ENCODE measurements at regions not wholly inside any gene's neighbourhood (a gene's known extent, or its start where the extent isn't known, plus 50 kb on each side); places are given as distances from the start of the nearest gene placed in this dataset.

GRCh38 chr7:92910976-92911375 is 74.6 kb upstream of the CDK6 start:
- FAIRE-seq (no peak), DNase-seq (no peak)
- intact Hi-C loops (cut with DNase I) = no loop called here

GRCh38 chr7:92909686-92910475 is 73.5 kb upstream of the CDK6 start:
- Histone ChIP-seq H3K27me3 (ENCODE audit: control insufficient read depth, insufficient read depth, low read length) (no peaks in the 10 kb centered on the region), H3K9ac (ENCODE audit: low read length in 3 of 3) (no peak overlapping the region), H3K9me3 (ENCODE audit: control insufficient read depth in 2 of 3, insufficient read depth in 1 of 3, low read length in 3 of 3) (no peaks in the 10 kb centered on the region), H3K27ac (ENCODE audit: low read depth in 2 of 2, low read length in 2 of 2) (no peak overlapping the region), H3K4me3 (ENCODE audit: low read length in 3 of 3) (no peak overlapping the region), H3K4me1 (ENCODE audit: control insufficient read depth in 2 of 3, insufficient read depth in 2 of 3, low read depth in 1 of 3, low read length in 3 of 3) (no peaks in the 10 kb centered on the region), H3K36me3 (ENCODE audit: control insufficient read depth in 2 of 3, insufficient read depth in 3 of 3, low read length in 3 of 3) (no peaks in the 10 kb centered on the region)
- intact Hi-C loops (cut with DNase I) = no loop called here
- FAIRE-seq (no peak), DNase-seq (no peak)
- no peak for TF ChIP-seq CTCF (IDR thresholded peaks at IDR 0.05; ENCODE audit: borderline replicate concordance, extremely low read depth, insufficient read depth)

More at GRCh38 chr7:92910976-92911375, 74.6 kb upstream of the CDK6 start:
- Histone ChIP-seq H3K4me3 (ENCODE audit: low read length in 3 of 3) (no peak overlapping the region), H3K27me3 (ENCODE audit: control insufficient read depth, insufficient read depth, low read length) (no peaks in the 10 kb centered on the region), H3K9me3 (ENCODE audit: control insufficient read depth in 2 of 3, insufficient read depth in 1 of 3, low read length in 3 of 3) (no peaks in the 10 kb centered on the region), H3K4me1 (ENCODE audit: control insufficient read depth in 2 of 3, insufficient read depth in 2 of 3, low read depth in 1 of 3, low read length in 3 of 3) (no peaks in the 10 kb centered on the region), H3K9ac (ENCODE audit: low read length in 3 of 3) (no peak overlapping the region), H3K36me3 (ENCODE audit: control insufficient read depth in 2 of 3, insufficient read depth in 3 of 3, low read length in 3 of 3) (no peaks in the 10 kb centered on the region), H3K27ac (ENCODE audit: low read depth in 2 of 2, low read length in 2 of 2) (no peak overlapping the region)
- no peak for TF ChIP-seq CTCF (IDR thresholded peaks at IDR 0.05; ENCODE audit: borderline replicate concordance, extremely low read depth, insufficient read depth)

- Histone ChIP-seq H3K9ac (ENCODE audit: low read length in 3 of 3) (no peak overlapping the region), H3K4me1 (ENCODE audit: control insufficient read depth in 2 of 3, insufficient read depth in 2 of 3, low read depth in 1 of 3, low read length in 3 of 3) (no peaks in the 10 kb centered on the region), H3K4me3 (ENCODE audit: low read length in 3 of 3) (no peak overlapping the region), H3K27me3 (ENCODE audit: control insufficient read depth, insufficient read depth, low read length) (no peaks in the 10 kb centered on the region), H3K9me3 (ENCODE audit: control insufficient read depth in 2 of 3, insufficient read depth in 1 of 3, low read length in 3 of 3) (no peaks in the 10 kb centered on the region), H3K36me3 (ENCODE audit: control insufficient read depth in 2 of 3, insufficient read depth in 3 of 3, low read length in 3 of 3) (no peaks in the 10 kb centered on the region), H3K27ac (ENCODE audit: low read depth in 2 of 2, low read length in 2 of 2) (no peak overlapping the region)
- no peak for DNase-seq
- no peak for FAIRE-seq
- intact Hi-C loops (cut with DNase I) = no loop called here
- TF ChIP-seq CTCF (IDR thresholded peaks at IDR 0.05; ENCODE audit: borderline replicate concordance, extremely low read depth, insufficient read depth) = no peak
These were observed 68.1 kb upstream of the CDK6 start for GRCh38 chr7:92904244-92905131.
